Cerebellar cortex (tissue), 1 donor: ENCODE measurements at regions not wholly inside any gene's neighbourhood (a gene's known extent, or its start where the extent isn't known, plus 50 kb on each side); places are given as distances from the start of the nearest gene placed in this dataset.

Experiments
- DNase-seq: peaks from one replicate; pipeline ENCODE4 v3.0.0-alpha.2; 2015; ENCODE audit warnings: low spot score

GRCh38 chr13:73800011-73800410, 334.2 kb downstream of the KLF12 start:
- DNase-seq = no peak

DNA sequence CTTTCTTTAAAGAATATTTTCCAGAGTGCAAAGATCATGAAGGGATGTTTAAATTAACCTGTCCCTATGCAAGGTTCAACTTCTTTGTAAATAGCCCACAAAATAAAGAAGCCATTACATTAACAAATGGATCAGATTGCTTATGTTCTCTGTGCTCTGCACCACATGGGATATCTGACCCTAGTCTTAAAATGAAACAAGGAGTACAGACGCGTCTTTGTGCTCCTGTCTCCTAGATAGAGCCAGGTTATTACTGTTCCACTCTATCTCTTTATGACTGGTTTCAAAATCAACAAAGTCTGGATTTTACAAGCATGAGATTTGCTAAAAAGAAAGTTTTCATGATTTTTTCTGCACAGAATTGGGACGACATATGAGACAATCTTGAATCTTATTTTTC, 339.4 kb downstream of the KLF12 start:
- no peak for DNase-seq

DNA sequence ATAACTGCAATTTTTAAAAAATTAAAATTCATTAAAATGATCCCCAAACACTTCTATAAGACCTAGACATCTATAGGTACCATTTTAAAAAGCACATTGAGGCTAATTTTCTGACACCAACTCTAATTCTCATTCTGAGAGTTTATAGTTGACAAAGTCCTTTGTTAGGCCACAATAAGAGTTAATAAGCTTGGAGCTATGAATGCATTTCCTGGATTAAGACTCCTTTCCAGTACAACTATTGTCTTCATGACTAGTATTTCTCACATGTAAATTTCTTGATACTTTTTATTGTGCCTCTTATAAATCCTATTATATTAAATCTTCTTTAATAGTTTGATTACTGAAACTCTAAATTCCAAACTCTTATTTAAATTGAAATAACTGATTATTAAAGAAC, 340.8 kb downstream of the KLF12 start:
- DNase-seq = no peak

GRCh38 chr13:73792796-73793195, 341.4 kb downstream of the KLF12 start:
- DNase-seq = no peak

GRCh38 chr13:73782450-73783449, 351.5 kb downstream of the KLF12 start:
- DNase-seq = no peak

GRCh38 chr13:73781384-73781783, 352.8 kb downstream of the KLF12 start:
- no peak for DNase-seq

DNA sequence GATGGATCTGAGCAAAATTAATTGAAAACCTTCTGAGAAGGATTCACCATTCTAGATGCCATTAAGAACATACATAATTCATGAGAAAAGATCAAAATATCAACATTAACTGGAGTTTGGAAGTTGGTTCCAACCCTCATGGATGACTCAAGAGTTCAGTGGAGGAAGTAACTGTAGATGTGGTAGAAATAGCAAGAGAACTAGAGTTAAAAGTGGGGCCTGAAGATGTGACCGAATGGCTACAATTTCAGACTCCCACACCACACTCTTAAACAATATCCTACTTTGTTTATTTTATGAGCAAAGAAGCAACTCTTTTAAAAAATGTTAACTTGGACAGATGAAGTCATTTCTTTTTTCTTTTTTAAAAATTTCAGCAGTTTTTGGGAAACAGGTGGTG, 354.3 kb downstream of the KLF12 start:
- DNase-seq = no peak

DNA sequence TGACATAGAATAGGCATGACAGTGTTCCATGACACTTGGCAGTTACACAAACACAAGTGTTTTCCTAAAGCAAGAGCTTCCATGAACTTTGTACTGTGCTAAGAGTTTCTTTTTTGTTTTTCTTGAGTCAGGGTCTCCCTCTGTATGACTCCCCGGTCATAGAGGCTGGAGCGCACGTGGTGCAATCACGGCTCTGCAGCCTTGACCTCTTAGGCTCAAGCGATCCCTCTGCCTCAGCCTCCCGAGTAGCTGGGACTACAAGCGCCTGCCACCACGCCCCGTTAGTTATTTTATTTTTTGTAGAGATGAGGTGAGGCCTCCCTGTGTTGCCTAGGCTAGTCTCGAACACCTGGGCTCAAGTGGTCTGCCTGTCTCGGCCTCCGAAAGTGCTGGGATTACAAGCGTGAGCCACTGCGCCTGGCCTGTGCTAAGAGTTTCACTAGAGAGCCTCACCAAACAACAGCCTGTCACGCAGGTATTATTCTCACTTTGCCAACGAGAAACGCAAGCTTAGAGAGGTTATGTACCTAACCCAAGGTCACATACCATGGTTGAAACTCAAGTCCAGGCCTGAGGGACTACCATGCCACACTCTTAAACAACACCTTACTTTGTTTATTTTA, 355.9 kb downstream of the KLF12 start:
- DNase-seq = no peak

DNA sequence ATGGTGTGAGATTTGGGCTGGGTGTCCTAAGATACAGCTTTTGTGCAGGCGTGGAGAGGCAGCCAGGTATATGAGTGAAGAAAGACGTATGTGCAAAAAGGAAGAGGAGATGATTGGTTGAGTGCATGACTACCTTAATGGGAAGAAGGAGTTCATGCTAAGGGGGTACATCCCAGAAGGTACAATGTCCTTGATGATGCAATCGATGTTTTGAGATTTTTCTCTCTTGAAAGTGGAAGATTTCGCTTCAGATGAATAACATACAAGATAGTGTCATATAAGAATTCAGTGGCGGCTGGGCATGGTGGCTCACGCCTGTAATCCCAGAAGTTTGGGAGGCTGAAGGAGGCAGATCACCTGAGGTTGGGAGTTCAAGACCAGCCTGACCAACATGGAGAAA, 357.1 kb downstream of the KLF12 start:
- no peak for DNase-seq

GRCh38 chr13:73776151-73776785, 357.9 kb downstream of the KLF12 start:
- no peak for DNase-seq

- DNase-seq = no peak
Observed at GRCh38 chr13:73773168-73773549, 361.0 kb downstream of the KLF12 start.

DNA sequence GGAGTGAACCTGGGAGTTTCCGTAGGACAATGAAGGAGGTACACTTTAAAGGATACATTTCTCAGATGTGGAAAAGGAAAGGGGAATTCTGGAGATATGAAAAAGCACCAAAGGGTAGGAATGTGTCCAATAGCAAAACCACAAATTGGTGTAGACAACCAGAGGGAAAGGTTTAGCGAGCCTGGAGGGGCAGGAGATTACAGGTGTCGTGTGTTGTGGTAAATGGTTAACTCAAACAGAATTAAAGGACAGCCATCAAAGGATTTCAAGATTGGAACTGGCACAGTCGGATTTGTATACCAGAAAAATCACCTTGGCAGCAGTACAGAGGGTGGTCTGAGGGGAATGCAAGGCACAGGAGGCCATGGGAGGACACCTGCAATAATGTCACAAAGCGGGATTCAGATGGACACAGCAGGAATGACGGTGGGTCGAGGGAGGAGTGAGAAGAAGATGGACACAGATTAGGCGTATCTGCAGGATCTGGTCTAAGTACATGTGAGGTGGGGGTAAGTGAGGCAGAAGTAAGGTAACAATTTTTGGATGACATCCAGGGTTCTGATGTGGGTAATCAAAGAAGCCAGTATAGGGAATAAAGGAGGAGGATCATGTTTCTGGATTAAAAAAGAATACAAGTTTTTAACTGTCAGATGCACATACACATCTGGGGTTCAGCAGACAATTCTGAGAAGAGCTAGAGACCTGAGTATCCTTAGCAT, 361.6 kb downstream of the KLF12 start:
- DNase-seq = no peak

GRCh38 chr13:73767747-73768315, 366.4 kb downstream of the KLF12 start:
- no peak for DNase-seq

DNA sequence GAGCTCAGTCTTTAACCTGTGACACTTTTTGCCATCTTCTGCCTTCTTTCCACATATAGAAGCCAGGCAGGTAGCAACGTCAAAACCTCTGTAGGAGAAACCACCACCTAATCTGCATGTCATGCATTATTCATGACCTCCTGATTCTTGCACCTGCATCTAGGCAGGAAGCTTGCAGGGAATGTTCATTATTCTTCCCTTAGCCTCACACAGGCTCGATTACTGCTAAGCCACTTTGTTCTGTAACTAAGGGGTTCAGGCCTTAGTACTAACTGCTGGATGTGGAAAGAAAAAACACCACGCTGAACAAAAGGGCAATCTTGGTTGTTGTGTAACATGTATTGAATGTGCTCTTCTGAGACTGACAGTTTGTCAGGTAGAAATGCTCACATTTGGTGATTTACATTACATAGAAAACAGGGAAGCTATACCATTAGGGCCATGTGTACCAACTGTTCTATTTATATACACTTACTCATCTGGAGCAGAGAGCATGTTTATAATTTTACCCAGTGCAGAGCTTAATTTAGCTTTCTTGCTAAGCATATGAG, 366.9 kb downstream of the KLF12 start:
- DNase-seq = no peak

- DNase-seq = peak; percentile 84
Observed at GRCh38 chr13:73765651-73766384, 368.4 kb downstream of the KLF12 start.

- no peak for DNase-seq
Observed at GRCh38 chr13:73759434-73759833, 374.8 kb downstream of the KLF12 start.

DNA sequence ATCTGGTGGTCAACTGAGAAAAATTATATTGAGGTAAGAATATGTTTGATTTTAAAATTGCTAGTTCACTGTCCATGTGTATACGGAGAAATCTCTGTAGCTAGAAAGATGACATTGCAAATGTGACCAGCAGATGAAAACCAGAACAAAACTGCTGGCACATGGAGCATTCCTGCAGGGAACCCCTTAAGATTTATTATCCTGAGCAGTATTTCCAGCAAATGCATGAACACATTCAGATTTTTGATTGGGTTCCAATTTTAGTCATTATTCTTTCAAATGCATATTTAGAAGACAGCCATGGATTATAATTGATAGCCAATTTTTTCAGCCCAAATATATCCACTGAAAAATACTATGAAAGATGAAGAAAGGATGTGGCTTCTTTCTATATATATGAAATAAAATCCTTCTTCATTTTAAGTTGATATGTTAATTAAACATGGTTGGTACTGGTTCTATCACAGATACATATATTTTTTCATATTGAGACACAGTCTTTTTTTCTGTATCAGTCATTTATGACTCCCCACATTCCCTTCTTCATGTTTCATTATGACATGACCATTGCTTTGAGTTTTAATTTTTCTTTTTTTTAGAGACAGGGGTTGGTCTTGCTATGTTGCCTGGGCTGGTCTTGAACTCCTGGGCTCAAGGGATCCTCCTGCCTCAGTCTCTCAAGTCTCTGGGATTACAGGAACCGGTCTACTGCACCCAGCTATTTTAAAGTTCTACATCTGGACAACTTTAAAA, 376.5 kb downstream of the KLF12 start:
- DNase-seq = no peak

DNA sequence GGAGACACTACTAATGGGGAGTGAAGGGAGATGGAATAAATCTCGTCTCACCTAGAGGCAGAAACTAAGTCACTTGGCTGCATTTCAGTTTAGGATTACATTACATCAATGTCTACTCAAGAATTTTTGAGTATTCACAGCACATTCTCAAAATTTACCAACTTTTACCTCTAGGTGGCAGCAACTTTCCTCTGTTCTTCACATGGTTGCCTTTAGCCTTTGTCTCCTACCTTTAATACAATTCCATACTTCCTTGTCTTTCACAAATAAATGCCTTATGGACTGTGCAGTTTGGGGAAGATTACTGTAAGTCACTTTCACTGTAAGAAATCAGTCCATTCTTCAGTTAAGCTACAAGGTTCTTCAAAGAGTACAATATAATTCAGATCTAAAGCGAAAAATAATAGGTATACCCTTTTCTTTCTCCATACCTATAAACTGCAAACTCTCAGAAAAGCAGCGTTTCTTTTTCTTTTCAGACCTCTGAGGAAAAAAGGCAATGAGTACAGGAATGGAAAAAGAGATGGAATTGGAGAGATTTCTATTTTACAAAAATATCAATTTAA, 379.4 kb downstream of the KLF12 start:
- DNase-seq = peak; percentile 75

DNA sequence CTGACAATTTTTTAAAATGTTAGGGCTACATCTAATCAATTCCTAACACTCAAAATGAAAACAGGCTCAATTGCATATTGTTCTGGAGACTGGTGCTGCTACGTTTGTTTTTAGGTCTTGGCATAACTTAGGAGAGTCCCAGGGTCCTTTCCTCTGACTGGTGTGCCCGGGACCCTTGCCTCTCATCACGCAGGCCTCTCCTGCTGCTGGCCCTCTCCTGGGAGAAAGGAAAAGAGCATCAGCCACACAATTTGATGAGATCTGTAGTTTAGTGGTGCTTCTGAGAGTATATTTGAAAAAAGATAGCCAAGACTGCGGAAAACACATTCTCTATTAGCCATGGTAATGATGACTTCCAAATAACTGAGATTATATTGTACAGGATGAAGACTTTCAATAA, 380.0 kb downstream of the KLF12 start:
- no peak for DNase-seq

- no peak for DNase-seq
Observed at GRCh38 chr13:73751290-73751689, 382.9 kb downstream of the KLF12 start.
